GM12878 (cell line): ENCODE measurements at regions not wholly inside any gene's neighbourhood (a gene's known extent, or its start where the extent isn't known, plus 50 kb on each side); places are given as distances from the start of the nearest gene placed in this dataset.

Experiments
- ATAC-seq: fragments of 200-7000 bp; cut with Tn5 transposase; 3 replicates; pipeline ENCODE4 v1.9.1; 2020; ENCODE audit warnings: mild to moderate bottlenecking, moderate library complexity
- BruUV-seq: library from RNA; stranded (reverse); fragments of 400-500 nt; replicated peaks from 2 replicates; lab custom pipeline; 2021; lab: Mats Ljungman, UMichigan
- CTCF ChIA-PET: fragments of 300-600 bp; sonication (Branson Sonifier 250); formaldehyde crosslinking; extraction: SDS; loops from one replicate; lab custom pipeline; 2021; ENCODE audit warnings: inconsistent platforms; lab: Yijun Ruan, JAX
- POLR2A ChIA-PET: fragments of 350-600 bp; formaldehyde crosslinking; extraction: SDS; loops from one replicate; lab custom pipeline; 2021; ENCODE audit warnings: inconsistent platforms; lab: Charles Lee
- RAD21 ChIA-PET: fragments of 300-600 bp; sonication (Branson Sonifier 250); formaldehyde crosslinking; loops from one replicate; lab custom pipeline; 2023; ENCODE audit warnings: antibody characterized with exemption; ENCODE audit not compliant: unreplicated experiment; lab: Charles Lee
- SMC1A ChIA-PET: fragments of 300-600 bp; sonication (Branson Sonifier 250); formaldehyde crosslinking; loops from one replicate; lab custom pipeline; 2023; ENCODE audit not compliant: unreplicated experiment, uncharacterized antibody; lab: Charles Lee
- DNase-seq: peaks from one replicate; pipeline ENCODE4 v3.0.0-alpha.2; 2011; ENCODE audit warnings: low read depth, low spot score
- FAIRE-seq: peaks from 3 replicates; lab custom pipeline; 2011; peaks lifted over from hg19 to GRCh38; lab: Jason Lieb, UNC
- H2AFZ ChIP-seq: 2 replicates; pipeline ENCODE4 v1.6.0; 2011; ENCODE audit warnings: low read depth, low read length, control low read depth; ENCODE audit not compliant: control insufficient read depth
- H3K27ac ChIP-seq: 2 replicates; pipeline ENCODE4 v1.5.1; 2011; ENCODE audit warnings: control low read depth; ENCODE audit not compliant: control insufficient read depth, insufficient read depth
- H3K27me3 ChIP-seq, 2 experiments: replicated peaks in 1 of 2; 2 replicates each; pipeline versions ENCODE4 v1.6.0 to v1.6.1; 2011; ENCODE audit warnings: low read length in 1 of 2; ENCODE audit not compliant: control insufficient read depth in 2 of 2, insufficient read depth in 2 of 2
- H3K36me3 ChIP-seq, 2 experiments: 2 replicates each; pipeline ENCODE4 v1.5.1; 2011; ENCODE audit warnings: low read length in 1 of 2; ENCODE audit not compliant: control insufficient read depth in 2 of 2, insufficient read depth in 2 of 2
- H3K4me1 ChIP-seq: 2 replicates; pipeline ENCODE4 v1.6.1; 2011; ENCODE audit warnings: mild to moderate bottlenecking, low read length, moderate library complexity, mixed read lengths; ENCODE audit not compliant: control insufficient read depth, insufficient read depth
- H3K4me2 ChIP-seq: 2 replicates; pipeline ENCODE4 v1.6.0; 2011; ENCODE audit warnings: control low read depth; ENCODE audit not compliant: control insufficient read depth, insufficient read depth
- H3K4me3 ChIP-seq: fragments of 200-600 bp; sonication (generic); 2 replicates; pipeline ENCODE4 v1.5.1; 2016
- H3K79me2 ChIP-seq: 2 replicates; pipeline ENCODE4 v1.6.0; 2011; ENCODE audit warnings: low read length; ENCODE audit not compliant: control insufficient read depth, insufficient read depth
- H3K9ac ChIP-seq: 2 replicates; pipeline ENCODE4 v1.8.0; 2011; ENCODE audit warnings: low read length, control low read depth, mixed read lengths; ENCODE audit not compliant: control insufficient read depth, insufficient read depth
- H3K9me3 ChIP-seq: replicated peaks from 3 replicates; pipeline ENCODE4 v1.5.1; 2011; ENCODE audit warnings: mild to moderate bottlenecking, low read length; ENCODE audit not compliant: control insufficient read depth, insufficient read depth
- H4K20me1 ChIP-seq: 2 replicates; pipeline ENCODE4 v1.6.0; 2011; ENCODE audit not compliant: control insufficient read depth, insufficient read depth
- ATF7 ChIP-seq: fragments of 450-650 bp; IDR thresholded peaks from 2 replicates; pipeline ENCODE4 v1.6.1; 2016; ENCODE audit warnings: low read depth, mild to moderate bottlenecking
- BCL11A ChIP-seq: IDR thresholded peaks from 2 replicates; pipeline ENCODE4 v1.6.1; 2011; ENCODE audit warnings: low read depth, low read length
- MEF2A ChIP-seq: IDR thresholded peaks from 2 replicates; pipeline ENCODE4 v1.6.1; 2011; ENCODE audit warnings: low read depth, mild to moderate bottlenecking, low read length, moderate library complexity; ENCODE audit not compliant: insufficient read depth
- POLR2AphosphoS2 ChIP-seq: IDR thresholded peaks from 2 replicates; pipeline ENCODE4 v1.6.1; 2011; ENCODE audit warnings: low read depth, mild to moderate bottlenecking, low read length, improper control_type of control experiment, moderate library complexity
- WGBS: methylation state at CpG from one replicate; pipeline ENCODE4 v1.1.6; 2016; ENCODE audit warnings: low lambda C conversion rate; ENCODE audit not compliant: insufficient replicate concordance, insufficient coverage; ENCODE audit errors: missing lambda C conversion rate; 5-methylcytosine and 5-hydroxymethylcytosine counted together
- in situ Hi-C: fragments of 300-500 bp; cut with MboI; formaldehyde crosslinking; loops from 9 replicates; pipeline ENCODE4 v1.14.3; 2018; ENCODE audit warnings: mixed read lengths
- intact Hi-C: fragments of 100-400 bp; cut with micrococcal nuclease; formaldehyde crosslinking; loops from one replicate; pipeline ENCODE4 v1.14.2; 2022; ENCODE audit not compliant: unreplicated experiment
- TF ChIP-seq, protein P1 (sequence below), 3 experiments: IDR thresholded peaks in 2 of 3; conservative IDR thresholded peaks in 1 of 3; 2 replicates each; pipeline ENCODE4 v1.5.1; 2011; ENCODE audit warnings: low read depth in 3 of 3, low read length in 3 of 3, mild to moderate bottlenecking in 3 of 3, control low read depth in 2 of 3, moderate library complexity in 2 of 3, inconsistent platforms in 1 of 3, mixed read lengths in 1 of 3; ENCODE audit not compliant: control insufficient read depth in 2 of 3, insufficient read depth in 1 of 3; ENCODE audit errors: extremely low read depth in 1 of 3
- TF ChIP-seq, protein P2 (sequence below): IDR thresholded peaks from 2 replicates; pipeline ENCODE4 v1.6.1; 2011; ENCODE audit warnings: borderline replicate concordance, low read depth, mild to moderate bottlenecking, moderate library complexity, low read length; ENCODE audit not compliant: insufficient read depth, poor library complexity, severe bottlenecking
- TF ChIP-seq, protein P3 (sequence below): fragments of 450-650 bp; IDR thresholded peaks from 2 replicates; pipeline ENCODE4 v1.6.1; 2017; ENCODE audit warnings: mild to moderate bottlenecking, low read depth, inconsistent platforms; ENCODE audit not compliant: poor library complexity, severe bottlenecking

DNA sequence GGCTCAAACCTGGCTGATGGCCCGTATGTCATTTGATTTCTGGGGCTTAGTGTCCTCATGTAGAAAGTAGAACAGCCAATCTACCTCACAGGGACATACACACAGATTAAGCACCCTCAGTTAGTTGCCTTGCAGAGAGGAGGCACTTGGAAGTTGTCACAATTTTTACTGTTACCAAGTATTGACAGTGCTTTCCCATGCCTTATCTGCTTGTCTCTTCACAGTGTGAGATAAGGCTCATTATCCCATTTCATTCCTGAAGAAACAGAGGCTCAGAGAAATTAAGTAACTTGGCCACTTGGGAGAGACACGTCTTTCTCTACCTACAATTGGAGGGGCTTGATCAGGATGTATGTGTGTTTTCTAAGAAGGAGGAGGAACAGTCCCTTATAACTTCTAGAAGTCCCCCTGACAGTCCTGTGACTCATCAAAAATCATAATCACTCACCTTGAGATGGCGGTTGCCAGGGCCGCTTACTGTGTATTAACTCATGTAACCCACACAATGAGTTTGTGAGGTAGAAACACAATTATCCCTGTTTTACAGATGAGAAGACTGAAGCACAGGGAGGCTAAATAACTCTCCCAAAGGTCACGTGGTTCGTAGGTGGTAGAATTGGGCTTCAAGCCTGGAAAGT lies 56.9 kb upstream of the LHX1 start:
- intact Hi-C loops (no loop called here), in situ Hi-C loops (no loop called here)
- Histone ChIP-seq H3K36me3 (no peaks in the 10 kb centered on the region), H4K20me1 (no peaks in the 10 kb centered on the region), H3K9me3 (no peaks in the 10 kb centered on the region), H3K4me3 (no peak overlapping the region), H3K9ac (no peak overlapping the region), H3K4me2 (no peak overlapping the region), H3K79me2 (no peaks in the 10 kb centered on the region), H3K4me1 (no peaks in the 10 kb centered on the region), H2AFZ (no peak overlapping the region), H3K27me3 (peaks cover 2% of the 10 kb centered on the region in 2 experiments; a peak in 3 of 4 replicates), H3K27ac (no peak overlapping the region)
- SMC1A ChIA-PET, result no interaction called here
- TF ChIP-seq, protein P1, sequence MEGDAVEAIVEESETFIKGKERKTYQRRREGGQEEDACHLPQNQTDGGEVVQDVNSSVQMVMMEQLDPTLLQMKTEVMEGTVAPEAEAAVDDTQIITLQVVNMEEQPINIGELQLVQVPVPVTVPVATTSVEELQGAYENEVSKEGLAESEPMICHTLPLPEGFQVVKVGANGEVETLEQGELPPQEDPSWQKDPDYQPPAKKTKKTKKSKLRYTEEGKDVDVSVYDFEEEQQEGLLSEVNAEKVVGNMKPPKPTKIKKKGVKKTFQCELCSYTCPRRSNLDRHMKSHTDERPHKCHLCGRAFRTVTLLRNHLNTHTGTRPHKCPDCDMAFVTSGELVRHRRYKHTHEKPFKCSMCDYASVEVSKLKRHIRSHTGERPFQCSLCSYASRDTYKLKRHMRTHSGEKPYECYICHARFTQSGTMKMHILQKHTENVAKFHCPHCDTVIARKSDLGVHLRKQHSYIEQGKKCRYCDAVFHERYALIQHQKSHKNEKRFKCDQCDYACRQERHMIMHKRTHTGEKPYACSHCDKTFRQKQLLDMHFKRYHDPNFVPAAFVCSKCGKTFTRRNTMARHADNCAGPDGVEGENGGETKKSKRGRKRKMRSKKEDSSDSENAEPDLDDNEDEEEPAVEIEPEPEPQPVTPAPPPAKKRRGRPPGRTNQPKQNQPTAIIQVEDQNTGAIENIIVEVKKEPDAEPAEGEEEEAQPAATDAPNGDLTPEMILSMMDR (IDR thresholded peaks at IDR 0.05 in 2 of 3, conservative IDR thresholded peaks at IDR 0.05 in 1 of 3; ENCODE audit: control insufficient read depth in 2 of 3, extremely low read depth in 1 of 3, insufficient read depth in 1 of 3, low read depth in 3 of 3, low read length in 3 of 3), result no peak
- TF ChIP-seq, protein P2, sequence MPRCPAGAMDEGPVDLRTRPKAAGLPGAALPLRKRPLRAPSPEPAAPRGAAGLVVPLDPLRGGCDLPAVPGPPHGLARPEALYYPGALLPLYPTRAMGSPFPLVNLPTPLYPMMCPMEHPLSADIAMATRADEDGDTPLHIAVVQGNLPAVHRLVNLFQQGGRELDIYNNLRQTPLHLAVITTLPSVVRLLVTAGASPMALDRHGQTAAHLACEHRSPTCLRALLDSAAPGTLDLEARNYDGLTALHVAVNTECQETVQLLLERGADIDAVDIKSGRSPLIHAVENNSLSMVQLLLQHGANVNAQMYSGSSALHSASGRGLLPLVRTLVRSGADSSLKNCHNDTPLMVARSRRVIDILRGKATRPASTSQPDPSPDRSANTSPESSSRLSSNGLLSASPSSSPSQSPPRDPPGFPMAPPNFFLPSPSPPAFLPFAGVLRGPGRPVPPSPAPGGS, result peak; percentile 84
- RAD21 ChIA-PET, result no interaction called here
- ATAC-seq (no peak), FAIRE-seq (no peak), DNase-seq (no peak)
- 15% methylated on average over 6 of the region's 6 CpGs for WGBS
- CTCF ChIA-PET, result no interaction called here
- no TSS peak for BruUV-seq
- POLR2A ChIA-PET, result no interaction called here

DNA sequence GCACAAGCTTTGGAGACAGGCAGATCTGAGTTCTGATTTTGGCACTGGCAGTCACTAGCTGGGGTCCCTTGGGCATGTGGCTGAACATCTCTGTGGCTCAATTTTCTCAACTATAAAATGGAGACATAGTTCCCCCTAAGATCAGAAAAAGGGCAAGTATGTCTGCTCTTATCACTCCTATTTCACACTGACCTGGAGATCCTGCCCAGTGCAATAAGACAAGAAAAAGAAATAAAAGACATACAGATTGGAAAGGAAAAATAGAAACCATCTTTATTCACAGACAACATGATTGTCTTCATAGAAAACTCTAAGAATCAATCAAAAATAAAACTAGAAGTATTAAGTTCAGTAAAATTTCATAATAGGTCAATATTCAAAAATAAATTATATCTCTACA lies 56.0 kb upstream of the LHX1 start:
- Histone ChIP-seq H2AFZ (no peak overlapping the region), H3K4me1 (no peaks in the 10 kb centered on the region), H3K79me2 (no peaks in the 10 kb centered on the region), H4K20me1 (no peaks in the 10 kb centered on the region), H3K27me3 (peaks cover 2% of the 10 kb centered on the region in 2 experiments; a peak in 3 of 4 replicates), H3K4me3 (no peak overlapping the region), H3K36me3 (no peaks in the 10 kb centered on the region), H3K4me2 (no peak overlapping the region), H3K9ac (no peak overlapping the region), H3K27ac (no peak overlapping the region), H3K9me3 (no peaks in the 10 kb centered on the region)
- BruUV-seq, result no TSS peak
- TF ChIP-seq MEF2A, result no peak
- TF ChIP-seq, protein P3, sequence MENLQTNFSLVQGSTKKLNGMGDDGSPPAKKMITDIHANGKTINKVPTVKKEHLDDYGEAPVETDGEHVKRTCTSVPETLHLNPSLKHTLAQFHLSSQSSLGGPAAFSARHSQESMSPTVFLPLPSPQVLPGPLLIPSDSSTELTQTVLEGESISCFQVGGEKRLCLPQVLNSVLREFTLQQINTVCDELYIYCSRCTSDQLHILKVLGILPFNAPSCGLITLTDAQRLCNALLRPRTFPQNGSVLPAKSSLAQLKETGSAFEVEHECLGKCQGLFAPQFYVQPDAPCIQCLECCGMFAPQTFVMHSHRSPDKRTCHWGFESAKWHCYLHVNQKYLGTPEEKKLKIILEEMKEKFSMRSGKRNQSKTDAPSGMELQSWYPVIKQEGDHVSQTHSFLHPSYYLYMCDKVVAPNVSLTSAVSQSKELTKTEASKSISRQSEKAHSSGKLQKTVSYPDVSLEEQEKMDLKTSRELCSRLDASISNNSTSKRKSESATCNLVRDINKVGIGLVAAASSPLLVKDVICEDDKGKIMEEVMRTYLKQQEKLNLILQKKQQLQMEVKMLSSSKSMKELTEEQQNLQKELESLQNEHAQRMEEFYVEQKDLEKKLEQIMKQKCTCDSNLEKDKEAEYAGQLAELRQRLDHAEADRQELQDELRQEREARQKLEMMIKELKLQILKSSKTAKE, result no peak
- no peak for TF ChIP-seq POLR2AphosphoS2
- TF ChIP-seq BCL11A, result no peak
- no peak for TF ChIP-seq ATF7
- ATAC-seq, result no peak
- ChIA-PET CTCF (no interaction called here), SMC1A (no interaction called here), POLR2A (interaction anchor here (0.5 kb wide), 1 partner anchor 45 kb away, joined by 6 read pairs; no protein-coding TSS in a partner anchor), RAD21 (no interaction called here)
- in situ Hi-C loops, result no loop called here
- intact Hi-C loops, result no loop called here
- FAIRE-seq, result no peak
- no peak for DNase-seq
